RPMI8226 (cell line): ENCODE measurements at regions not wholly inside any gene's neighbourhood (a gene's known extent, or its start where the extent isn't known, plus 50 kb on each side); places are given as distances from the start of the nearest gene placed in this dataset.
"Not testable (repeated sequence)": the region's sequence is repeated elsewhere in the genome, so short reads cannot be mapped to it uniquely, and the experiment has no call there.

Source experiments
- DNase-seq: peaks from one replicate; pipeline ENCODE4 v3.0.0-alpha.2; 2015

DNA sequence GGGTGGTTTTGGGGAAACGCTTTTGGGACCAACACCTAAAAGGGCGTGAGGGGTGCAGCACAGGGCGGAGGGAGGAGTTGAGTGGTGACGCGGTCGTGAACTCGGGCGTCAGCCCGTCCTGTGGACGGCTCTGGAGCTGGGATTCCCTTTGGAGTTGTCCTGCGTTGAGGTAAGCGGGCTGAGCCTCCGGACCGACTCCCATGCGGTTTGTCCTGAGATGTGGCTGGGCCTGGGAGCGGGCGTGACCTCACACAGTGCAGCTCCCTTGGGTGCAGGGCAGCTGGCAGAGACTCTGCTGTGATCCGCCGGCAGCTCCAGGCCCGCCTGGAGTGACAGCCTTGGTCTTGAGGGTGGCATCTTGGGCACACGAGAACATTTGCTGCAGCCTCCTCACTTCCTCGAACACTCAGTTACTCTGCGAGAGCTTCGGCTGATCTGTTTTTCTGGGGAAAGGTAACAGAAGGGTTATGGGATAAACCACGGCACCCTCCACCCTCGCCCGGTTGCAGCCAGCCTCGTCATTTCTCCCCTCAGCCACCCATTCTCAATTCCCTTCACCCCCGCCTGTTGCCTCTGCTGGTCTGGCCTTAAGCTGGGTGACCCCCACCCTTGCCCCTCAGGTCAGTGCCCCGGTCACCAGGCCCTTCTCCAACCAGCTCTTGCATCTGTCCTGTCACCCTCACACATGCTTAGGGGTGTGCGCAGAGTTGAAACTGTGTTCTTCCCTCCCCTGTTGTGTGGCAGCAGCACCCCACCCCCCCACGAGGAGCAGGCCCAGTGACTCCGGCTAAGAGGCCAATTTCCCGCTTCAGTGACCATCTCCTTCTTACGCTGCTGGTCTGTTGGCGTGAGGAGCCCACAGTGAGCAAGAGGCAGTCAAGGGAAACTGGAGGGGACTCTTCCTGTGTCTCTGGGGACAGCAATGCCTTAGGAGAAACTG lies 94.2 kb upstream of the COL5A1 start:
- no peak for DNase-seq

DNA sequence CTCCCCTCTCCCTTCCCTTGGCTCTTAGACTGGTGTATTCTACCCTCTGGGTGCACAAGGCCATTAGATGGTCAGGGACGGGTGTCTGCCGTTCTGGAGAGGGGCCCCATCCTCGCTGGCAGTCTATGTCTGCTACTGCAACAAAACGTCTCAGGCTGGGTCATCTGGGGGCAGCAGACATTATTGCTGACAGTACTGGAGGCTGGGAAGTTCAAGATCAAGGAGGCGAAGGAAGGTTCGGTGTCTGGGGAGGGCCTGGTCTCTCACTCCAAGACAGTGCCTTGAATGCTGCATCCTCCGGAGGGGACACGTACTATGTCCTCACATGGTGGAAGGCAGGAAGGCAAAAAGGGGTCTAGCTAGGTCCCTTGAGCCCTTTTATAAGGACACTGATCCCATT lies 93.4 kb upstream of the COL5A1 start:
- DNase-seq: no peak

DNA sequence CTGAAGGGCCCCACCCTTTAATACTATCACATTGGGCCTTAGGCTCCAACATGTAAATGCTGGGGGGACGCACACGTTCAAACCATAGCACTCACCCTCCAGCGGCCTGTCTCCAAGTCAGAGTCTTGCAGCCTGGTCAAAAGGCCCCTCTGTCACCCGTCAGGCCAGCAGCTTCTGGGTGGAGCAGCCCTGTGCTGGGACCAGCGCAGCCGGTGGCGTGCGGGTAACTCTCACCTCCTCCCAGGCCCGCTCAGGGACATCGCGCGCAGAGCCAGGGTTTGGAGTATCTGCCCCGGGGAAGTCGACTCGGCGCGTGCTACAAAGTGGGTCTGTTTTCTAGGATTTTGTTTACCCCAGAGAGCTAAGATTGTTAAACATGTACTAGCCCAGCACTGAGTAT lies 93.0 kb upstream of the COL5A1 start:
- no peak for DNase-seq

DNA sequence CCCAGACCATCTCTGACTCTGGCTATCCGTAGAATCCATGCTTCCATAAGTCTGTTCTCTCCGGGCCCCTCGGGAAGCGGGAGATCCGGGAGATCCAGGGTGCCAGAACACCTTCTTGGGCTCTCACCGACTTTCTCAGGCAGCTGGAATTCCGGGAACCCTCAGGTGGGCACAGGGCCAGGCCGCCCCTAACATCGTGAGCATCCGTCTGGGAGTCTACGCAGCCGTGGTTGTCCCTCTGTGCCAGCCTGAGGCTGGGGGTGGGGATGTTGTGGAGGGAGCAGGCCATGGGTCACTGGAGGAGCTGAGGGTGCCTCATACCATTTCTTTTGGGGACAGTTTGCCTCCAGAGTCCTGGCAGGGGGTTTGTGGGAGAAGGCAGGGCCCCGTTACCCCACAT lies 92.3 kb upstream of the COL5A1 start:
- DNase-seq: no peak

DNA sequence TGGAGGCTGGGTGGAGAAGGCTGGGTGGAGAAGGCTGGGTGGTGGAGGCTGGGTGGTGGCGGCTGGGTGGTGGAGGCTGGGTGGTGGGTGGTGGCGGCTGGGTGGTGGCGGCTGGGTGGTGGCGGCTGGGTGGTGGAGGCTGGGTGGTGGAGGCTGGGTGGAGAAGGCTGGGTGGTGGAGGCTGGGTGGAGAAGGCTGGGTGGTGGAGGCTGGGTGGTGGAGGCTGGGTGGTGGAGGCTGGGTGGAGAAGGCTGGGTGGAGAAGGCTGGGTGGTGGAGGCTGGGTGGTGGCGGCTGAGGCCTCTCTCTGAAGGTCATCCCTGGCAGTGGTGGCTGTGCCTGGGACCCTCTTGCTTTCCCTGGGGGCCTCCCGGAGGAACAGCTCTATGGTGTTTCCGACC lies 91.5 kb upstream of the COL5A1 start:
- not testable (repeated sequence) for DNase-seq

DNA sequence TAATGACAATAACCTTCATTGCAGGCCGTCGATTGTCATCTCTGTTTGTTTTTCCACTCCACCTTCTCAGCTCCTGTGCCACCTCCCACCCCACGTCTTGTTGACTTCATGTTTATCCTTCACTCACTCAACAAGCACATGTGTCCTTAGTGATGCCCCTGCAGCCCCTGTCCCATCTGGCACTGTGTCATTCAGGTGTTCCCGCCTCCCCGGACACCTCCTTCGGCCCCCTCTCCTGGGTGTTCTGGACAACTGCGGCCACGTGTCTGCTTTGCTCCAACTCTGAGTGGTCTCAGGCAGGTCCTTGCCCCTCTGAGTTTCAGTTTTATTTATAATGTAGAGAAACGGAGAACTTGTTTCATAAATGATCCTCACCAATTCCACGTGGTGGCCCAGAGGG lies 91.0 kb upstream of the COL5A1 start:
- DNase-seq: no peak

DNA sequence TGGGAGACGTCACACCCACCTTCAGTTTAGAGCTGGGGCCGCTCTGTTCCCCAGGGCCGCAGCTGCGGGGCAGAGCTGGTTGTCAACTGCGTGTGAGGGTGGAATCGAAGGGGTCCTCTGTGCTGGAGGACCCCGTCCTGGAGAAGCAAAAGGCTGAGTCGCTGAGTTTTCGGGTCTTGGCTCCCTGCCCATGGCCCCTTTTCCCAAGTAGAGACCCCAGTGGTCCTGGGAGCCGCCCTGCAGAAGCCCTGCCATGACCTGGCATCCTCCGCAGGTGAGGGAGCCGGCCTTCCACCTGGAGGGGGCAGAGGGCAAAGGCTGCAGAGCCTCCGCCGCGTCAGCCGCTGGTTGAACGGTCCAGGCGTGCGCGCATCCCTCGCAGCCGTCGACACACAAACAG lies 90.4 kb upstream of the COL5A1 start:
- DNase-seq: no peak

DNA sequence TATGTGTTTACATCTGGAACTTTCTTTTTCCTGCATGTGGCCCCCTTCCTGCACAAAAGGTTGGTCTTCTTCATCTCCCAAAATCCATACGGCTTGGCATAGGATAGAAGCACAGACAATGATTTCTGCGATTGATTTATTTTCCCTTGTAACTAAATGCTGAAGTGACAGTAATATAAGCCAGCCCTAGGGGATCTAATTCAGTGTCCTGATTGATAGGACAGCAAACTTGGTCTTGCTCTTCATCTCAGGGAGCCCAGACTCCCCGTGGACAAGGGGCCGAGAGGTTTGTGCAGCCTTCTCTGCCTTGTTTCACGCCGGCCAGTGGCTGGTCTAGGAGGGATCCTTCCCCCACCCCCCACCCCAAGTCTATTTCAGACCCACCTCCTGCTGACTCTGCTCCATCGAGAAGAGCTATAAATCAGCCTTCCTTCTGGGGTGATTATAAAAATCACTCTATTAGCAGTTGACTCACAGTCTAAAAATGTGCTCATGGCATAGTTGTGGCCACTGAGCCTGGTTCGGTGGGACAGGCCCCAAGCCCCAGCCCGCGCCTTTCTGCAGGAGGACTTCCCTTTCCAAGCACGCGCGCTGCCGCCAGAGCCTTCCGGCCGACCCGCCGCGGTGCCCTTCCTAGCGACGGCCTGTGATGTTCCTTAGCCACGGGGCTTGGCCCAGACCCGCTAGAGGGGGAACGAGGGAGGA lies 89.8 kb upstream of the COL5A1 start:
- DNase-seq: no peak

DNA sequence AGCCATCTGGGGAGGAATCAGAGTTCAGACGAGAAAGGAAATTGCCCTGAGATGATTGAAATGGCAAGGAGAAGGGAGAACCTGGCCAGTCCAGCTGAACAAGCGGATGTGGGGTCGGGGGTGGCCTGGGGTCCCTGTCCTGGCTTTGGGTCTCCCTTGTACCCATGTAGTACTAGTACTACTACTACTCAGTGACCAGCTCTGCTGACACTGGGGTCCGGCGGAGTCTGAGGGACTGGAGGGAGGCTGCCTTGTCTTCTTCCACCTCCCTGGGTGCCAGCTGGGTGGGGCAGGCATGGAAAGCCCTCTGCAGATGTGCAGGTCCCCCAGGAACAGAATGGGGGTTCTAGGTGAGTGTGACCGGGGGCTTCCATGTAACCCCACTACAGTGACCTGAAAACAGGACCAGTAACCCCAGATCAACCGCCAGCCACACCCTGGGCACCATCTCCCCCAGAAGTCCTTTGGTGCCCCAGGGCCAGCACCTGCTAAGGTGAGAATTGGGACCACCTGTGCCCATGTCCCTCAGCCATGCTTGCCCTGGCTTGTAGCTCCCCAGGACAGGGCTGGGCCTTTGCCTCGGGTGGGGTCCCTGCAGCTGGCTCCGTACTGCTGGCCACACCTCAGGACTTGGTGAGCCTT lies 89.1 kb upstream of the COL5A1 start:
- no peak for DNase-seq

DNA sequence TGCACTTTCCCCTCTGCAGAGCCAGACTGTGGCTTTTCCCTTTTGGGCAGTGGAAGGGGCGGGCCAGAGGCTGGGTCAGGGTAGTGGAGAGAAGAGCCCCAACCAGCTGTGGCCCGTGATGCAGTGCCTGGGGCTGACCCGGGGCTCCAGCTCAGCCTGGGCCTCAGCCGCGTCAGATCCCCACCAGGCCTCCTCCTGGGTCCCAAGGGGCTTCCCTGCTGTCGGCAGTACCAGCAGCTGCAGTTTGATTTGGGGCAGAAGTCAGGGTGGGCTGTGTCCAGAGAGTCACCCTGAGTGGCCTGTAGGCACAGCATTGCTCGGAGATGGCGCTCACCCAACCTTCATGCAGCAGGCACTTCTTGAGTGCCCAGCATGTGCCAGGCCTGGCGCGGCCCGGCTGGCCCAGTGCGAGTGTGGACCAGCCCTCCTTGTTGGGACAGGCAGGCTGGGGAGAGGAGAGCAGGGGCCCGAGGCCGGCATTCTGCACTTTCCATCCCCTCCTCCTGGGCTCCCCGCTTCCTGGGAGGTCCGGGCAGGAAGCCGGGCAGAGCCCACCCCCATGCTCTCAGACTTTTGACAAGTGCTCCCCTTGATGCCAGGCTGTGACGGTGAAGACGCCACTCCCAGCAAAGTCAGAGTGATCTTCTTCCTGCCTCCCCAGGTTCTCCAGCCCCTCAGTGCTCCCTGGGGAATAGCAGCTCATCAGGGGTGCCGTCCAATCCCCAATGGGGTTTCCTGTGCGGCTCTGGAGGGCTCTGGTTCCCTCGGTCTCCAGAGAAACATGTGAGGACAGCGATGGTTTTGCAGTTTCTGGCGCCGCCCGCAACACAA lies 88.3 kb upstream of the COL5A1 start:
- no peak for DNase-seq

DNA sequence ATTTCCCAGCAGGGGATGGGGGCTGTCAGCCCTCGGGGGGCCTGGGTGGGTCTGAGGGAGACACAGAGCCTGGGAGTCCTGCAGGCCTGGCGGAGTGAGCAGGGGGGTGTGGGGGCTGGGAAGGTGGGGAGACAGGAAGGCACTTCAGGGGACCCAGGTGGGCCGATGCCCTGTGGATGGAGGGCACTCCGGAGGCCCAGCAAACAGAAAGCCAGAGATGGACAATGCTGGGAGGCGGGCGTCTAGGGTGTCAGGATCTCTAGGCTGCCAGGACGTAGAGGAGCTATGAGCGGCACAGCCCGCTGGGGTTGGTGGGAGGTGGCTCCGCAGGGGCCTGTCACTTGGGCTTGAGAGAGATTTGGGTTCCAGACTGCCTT lies 87.6 kb upstream of the COL5A1 start:
- DNase-seq: no peak

DNA sequence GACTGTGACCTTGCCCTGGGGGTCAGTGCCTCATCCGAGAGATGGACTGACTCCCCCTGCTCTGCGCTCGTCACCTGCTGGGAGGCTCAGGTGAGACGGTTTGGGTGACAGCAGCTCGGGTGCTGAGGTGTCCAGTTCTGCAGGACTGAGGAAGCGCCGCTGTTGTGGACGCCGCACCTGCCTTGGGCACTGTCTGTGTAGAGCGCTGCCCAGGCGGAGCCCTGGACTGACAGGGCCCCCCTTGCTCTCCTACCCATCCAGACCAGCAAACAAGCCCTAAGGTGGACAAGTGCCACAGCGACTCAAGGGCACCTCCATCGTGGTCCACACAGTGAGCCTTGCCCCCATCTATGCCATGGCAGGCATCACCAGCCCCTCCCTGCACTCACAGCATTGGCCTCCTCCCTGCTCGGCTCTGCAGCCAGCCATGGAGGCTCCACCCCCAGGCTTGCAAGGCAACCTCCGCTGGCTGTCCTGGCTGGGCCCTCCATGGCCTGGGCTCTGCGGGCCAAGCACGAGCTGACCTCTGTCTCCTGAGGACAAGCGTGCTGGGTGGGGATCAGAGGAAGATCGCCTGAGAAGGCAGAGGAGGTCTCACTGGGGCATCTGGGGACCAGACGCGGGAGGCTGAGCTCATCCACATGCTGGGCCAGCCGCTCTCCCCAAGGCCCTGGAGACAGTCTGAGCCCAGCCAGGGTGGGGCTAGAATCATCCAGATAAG lies 87.1 kb upstream of the COL5A1 start:
- DNase-seq: no peak

DNA sequence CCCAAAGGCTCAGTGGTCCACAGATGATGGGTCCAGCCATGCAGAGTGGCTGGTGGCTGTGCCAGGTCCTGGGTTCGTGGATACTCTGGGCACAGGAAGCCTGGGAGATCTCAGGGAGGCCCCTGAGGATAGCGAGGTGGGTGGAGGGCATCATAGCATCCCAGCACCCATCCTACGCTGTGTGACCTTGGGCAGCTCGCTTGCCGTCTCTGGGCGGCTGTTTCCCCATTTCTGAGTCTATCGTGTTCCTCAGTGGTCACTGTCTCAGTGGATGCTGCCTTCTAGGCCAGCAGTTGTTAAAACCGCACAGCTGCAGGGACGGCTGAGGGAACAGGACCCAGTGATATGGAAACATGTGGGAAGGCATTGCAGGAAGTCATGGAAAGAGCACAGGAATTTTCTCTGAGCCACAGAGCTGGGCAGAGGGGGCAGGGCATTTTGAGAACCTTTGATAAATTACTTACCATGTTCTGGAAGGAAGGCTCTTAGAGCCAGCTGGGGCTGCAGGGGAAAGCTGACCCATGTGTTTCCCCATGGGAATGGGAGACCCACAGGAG lies 86.4 kb upstream of the COL5A1 start:
- DNase-seq: no peak

DNA sequence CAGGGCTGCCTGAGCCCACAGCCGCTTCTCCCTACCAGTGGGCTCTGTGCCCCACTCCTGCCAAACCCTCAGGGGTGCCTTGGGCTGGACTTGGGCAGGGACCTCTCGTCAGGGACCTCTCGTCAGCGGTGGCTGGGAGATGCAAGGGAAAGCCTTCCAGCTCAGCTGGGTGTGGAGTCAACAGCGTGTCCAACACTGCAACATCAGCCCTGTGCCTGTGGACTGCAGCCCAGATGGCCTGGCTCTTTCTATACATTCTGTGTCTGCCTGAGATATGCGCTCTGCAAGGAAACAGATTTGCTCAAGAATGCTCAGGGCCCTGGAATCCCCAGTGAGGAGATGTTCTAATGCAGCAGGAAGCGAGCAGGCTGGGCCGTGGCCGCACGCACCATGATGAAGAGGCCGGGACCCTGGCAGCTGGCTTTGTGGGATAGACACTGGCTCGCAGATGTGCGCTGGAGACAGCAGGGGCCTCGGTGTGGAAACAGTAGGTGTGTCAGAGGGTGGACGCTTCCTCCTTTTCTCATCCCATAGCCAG lies 85.0 kb upstream of the COL5A1 start:
- DNase-seq: no peak

DNA sequence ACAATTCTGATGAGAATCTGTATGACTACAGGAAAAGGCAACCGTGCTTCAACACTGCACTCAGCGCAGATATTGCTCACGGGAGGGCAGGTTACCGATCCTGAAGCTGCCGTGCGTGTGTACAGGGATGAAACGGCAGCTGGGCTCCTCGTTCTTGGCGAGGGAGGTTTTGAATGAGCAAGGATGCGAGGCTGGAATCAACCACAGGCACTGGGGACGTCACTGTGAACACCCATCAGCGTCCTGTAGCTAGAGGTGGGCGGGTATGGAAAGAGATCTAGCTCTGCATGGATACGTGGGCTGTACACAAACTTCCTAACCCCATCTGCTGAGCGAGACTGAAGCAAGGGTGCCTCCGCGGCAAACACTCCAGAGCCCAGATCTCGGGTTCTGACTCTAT lies 84.3 kb upstream of the COL5A1 start:
- no peak for DNase-seq

DNA sequence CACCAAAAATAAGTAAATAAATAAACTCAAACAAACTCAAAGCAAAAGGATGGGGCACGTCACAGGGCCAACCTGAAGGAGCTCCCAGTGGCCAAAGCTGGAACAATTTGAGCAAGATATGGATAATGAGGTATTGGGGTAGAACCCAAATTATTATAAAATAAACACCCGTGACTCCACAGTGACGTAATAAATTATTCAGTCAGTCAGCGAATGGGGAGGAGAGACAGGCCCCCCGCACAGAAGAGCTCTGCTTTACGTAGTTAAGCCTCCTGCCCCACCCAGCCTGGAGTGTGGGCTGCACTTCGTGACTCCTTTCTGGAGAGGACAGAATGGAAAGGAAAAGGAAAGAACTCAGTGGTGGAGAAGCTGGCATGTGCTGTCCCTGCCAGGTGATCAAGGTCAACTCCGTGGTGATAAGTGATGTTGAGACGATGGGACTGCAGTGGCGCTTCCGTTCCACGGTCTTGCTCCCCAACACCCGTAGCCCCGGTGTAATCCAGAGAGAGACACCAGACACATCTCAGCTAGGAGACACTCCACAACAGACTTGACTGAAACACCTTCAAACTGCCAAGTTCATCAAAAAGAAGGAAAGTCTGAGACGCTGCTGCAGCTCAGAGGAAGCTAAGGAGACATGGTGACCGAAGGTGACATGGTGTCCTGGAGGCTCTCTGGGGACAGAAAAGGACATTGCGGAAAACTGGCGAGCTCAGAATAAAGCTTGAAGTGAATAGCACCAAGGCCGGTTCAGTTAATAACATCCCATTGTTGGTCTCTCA lies 83.3 kb upstream of the COL5A1 start:
- no peak for DNase-seq

DNA sequence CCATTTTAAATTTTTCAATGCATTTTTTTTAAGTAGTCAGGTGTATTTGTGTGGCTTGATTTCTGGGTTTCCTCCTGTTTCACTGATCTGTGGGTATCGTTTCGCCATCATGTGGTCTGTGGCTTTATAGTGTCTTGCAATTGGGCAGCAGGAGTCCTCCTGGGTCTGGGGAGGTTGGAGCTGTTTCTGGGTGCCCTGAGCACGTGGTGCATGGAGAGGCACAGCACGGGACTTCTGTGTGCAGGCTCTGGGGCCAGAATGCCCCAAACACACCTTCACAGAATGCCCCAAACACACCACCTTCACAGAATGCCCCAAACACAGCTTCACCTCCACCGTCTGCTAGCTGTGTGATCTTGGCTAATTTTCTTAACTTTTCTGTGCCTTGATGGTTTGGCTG lies 82.6 kb upstream of the COL5A1 start:
- DNase-seq: no peak

DNA sequence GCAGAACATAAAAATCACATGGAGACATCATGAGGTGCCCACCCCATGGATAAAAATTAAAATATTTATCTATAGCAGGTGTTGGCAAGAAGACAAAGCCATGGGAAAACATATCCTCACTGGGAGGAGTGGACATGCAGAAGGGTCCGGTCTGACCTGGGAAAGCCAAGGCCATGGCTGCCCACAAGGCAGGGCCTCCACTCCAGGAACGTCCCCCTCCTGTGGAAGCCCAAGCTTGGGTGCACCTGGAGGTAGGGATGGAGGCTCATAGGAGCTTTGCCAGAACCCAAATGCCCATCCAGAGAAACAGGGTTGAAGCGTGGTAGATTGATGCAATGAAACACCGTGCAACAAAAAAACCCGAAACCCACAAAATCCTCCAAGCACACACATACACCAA lies 81.4 kb upstream of the COL5A1 start:
- no peak for DNase-seq

DNA sequence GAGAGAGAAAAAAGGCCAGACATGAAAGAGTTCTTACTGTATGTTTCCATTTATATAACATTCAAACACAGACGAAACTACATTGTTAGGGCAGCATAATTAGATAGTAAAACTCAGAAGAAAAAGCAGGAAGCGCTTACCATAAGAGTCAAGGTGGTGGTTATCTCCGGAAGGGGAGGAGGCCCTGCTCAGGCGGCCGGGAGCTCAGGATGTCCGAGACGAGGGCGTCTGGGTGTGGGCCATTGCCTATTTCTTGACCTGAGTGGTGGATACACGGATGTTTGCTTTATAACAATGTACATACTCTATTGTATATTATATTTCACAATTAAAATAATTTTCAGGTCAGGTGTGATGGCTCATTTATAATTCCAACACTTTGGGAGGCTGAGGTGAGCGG lies 80.9 kb upstream of the COL5A1 start:
- DNase-seq: no peak

DNA sequence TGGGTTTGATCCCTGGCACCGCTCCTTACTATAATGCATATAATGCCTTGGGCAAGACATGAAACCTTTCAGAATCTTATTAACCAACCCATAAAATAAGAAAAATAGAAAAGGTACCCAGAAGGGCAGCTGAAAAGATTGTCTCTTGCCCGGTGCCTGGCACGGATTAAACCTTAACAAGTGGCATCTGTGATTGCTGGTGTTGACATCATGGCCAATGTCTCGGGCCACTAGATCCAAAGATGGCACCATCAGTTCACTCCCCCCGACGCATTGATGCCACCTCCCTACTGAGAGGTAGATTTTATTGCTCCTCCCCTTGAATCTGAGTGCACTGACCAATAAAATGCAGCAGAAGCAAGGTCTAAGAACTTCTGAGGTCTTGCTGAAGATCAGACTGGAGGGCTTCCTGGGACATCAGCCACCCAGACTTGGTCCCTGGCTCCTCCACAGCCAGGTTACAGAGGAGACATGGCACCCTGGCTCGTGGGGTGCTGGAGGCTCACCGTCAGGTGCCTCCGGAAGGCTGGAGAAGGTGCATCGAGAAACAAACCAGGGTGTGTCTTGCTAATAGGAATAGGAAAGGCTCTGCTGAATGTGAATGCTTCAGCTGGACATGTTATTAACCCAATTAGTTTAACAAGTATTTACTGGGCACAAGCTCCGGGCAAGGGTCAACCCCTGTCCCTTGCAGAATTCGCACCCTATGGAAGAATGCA lies 80.0 kb upstream of the COL5A1 start:
- DNase-seq: no peak
